Sciatic nerve (tissue), 2 donors: ENCODE measurements at regions not wholly inside any gene's neighbourhood (a gene's known extent, or its start where the extent isn't known, plus 50 kb on each side); places are given as distances from the start of the nearest gene placed in this dataset.
"Not testable (repeated sequence)": the region's sequence is repeated elsewhere in the genome, so short reads cannot be mapped to it uniquely, and the experiment has no call there.

Experiments used
- ATAC-seq: fragments of 200-7000 bp; cut with Tn5 transposase; one replicate; pipeline ENCODE4 v1.9.1; 2020; ENCODE audit warnings: mild to moderate bottlenecking, moderate library complexity
- DNase-seq: peaks from one replicate; pipeline ENCODE4 v3.0.0-alpha.2; 2020; ENCODE audit warnings: low spot score
- intact Hi-C: fragments of 100-400 bp; cut with DNase I; formaldehyde crosslinking; loops from one replicate; pipeline ENCODE4 v1.14.2; 2022
- donor health status: DM: no; HTN: no; CAD: no.
- donor health status: DM: no; HTN: no; CAD: no.

GRCh38 chr13:111659842-111660241, 339.4 kb downstream of the TEX29 start:
- intact Hi-C loops, result no loop called here
- DNase-seq (no peak), ATAC-seq (no peak)

GRCh38 chr13:111661052-111661451, 340.6 kb downstream of the TEX29 start:
- intact Hi-C loops, result no loop called here
- no peak for DNase-seq
- no peak for ATAC-seq

GRCh38 chr13:111661776-111662175, 341.3 kb downstream of the TEX29 start:
- ATAC-seq (no peak), DNase-seq (no peak)
- intact Hi-C loops, result no loop called here

GRCh38 chr13:111662451-111662850, 342.0 kb downstream of the TEX29 start:
- DNase-seq (no peak), ATAC-seq (no peak)
- intact Hi-C loops, result no loop called here

- intact Hi-C loops, result no loop called here
- DNase-seq (no peak), ATAC-seq (no peak)
These were observed 342.5 kb downstream of the TEX29 start for GRCh38 chr13:111662895-111663294.

- ATAC-seq (no peak), DNase-seq (no peak)
- intact Hi-C loops, result no loop called here
These were observed 343.1 kb downstream of the TEX29 start for GRCh38 chr13:111663505-111663904.

- intact Hi-C loops, result no loop called here
- no peak for ATAC-seq
- no peak for DNase-seq
These were observed 343.5 kb downstream of the TEX29 start for GRCh38 chr13:111663953-111664421.

GRCh38 chr13:111664696-111665095, 344.3 kb downstream of the TEX29 start:
- intact Hi-C loops, result no loop called here
- no peak for ATAC-seq
- DNase-seq, result no peak

GRCh38 chr13:111665691-111666095, 345.3 kb downstream of the TEX29 start:
- no peak for ATAC-seq

GRCh38 chr13:111666164-111666776, 345.8 kb downstream of the TEX29 start:
- DNase-seq (no peak), ATAC-seq (no peak)
- intact Hi-C loops, result no loop called here

More at GRCh38 chr13:111665691-111666095, 345.3 kb downstream of the TEX29 start:
- DNase-seq, result no peak
- intact Hi-C loops, result no loop called here

- DNase-seq, result no peak
- ATAC-seq, result no peak
- intact Hi-C loops, result no loop called here
These were observed 347.3 kb downstream of the TEX29 start for GRCh38 chr13:111667757-111668156.

GRCh38 chr13:111668451-111668850, 348.0 kb downstream of the TEX29 start:
- DNase-seq (no peak), ATAC-seq (no peak)
- intact Hi-C loops, result no loop called here

GRCh38 chr13:111672198-111672597, 351.8 kb downstream of the TEX29 start:
- ATAC-seq, DNase-seq, intact Hi-C loops: not testable (repeated sequence)

- intact Hi-C loops, result not testable (repeated sequence)
- peak; percentile 44 for ATAC-seq
These were observed 357.9 kb downstream of the TEX29 start for GRCh38 chr13:111678120-111678882.

GRCh38 chr13:111679645-111680044, 359.2 kb downstream of the TEX29 start:
- DNase-seq, intact Hi-C loops: not testable (repeated sequence)
- ATAC-seq, result peak; percentile 52

More at GRCh38 chr13:111678120-111678882, 357.9 kb downstream of the TEX29 start:
- DNase-seq, result not testable (repeated sequence)

GRCh38 chr13:111680100-111680499, 359.7 kb downstream of the TEX29 start:
- intact Hi-C loops, ATAC-seq, DNase-seq: not testable (repeated sequence)

GRCh38 chr13:111692028-111692427, 371.6 kb downstream of the TEX29 start:
- DNase-seq, intact Hi-C loops, ATAC-seq: not testable (repeated sequence)

GRCh38 chr13:111696121-111696520, 370.8 kb upstream of the SOX1 start:
- DNase-seq, ATAC-seq, intact Hi-C loops: not testable (repeated sequence)

GRCh38 chr13:111702059-111702458, 364.9 kb upstream of the SOX1 start:
- intact Hi-C loops, DNase-seq, ATAC-seq: not testable (repeated sequence)
